ENCODE measurements at regions not wholly inside any gene's neighbourhood (a gene's known extent, or its start where the extent isn't known, plus 50 kb on each side); places are given as distances from the start of the nearest gene placed in this dataset.

DNA sequence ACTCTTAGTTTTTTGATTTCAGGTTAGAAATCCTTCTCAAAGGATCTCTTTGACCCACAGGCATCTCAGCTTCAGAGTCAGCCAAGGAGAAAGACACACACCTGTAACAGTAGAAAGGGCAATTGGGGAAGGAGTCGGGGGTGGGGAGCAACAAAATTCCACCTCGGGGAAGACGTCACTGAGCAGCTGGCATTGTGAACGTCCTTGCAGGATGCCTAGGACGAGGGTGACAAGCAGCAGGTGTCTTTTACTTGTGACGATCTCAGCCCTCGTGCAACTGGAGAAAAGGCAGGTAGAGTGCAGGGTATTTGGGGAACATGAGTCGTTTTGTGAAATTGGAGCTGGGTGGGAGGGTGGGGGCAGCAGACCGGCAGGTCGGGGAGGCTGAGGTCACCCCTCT is 627.0 kb downstream of the ACTR3B start:
- Histone ChIP-seq H4K20me1 (ENCODE audit: insufficient read depth) (no peaks in the 10 kb centered on the region), H3K36me3 (ENCODE audit: low read depth) (no peaks in the 10 kb centered on the region), H3K79me2 (ENCODE audit: insufficient read depth) (no peaks in the 10 kb centered on the region), H3F3A (ENCODE audit: insufficient read depth) (no peaks in the 10 kb centered on the region), H3K9me2 (ENCODE audit: insufficient read depth) (no peaks in the 10 kb centered on the region), H3K9me3 (ENCODE audit: low read depth) (no peaks in the 10 kb centered on the region), H2AFZ (no peak overlapping the region), H3K27me3 (replicated peaks; ENCODE audit: insufficient read depth) (no peaks in the 10 kb centered on the region), H3K9ac (no peak overlapping the region), H3K27ac (no peak overlapping the region), H3K4me3 (no peak overlapping the region), H3K4me2 (ENCODE audit: unreplicated experiment) (no peak overlapping the region), H3K4me1 (ENCODE audit: insufficient read depth) (no peaks in the 10 kb centered on the region)
- in situ Hi-C loops (cut with MboI): no loop called here
- no peak for DNase-seq
- TF ChIP-seq EZH2phosphoT487 (IDR thresholded peaks at IDR 0.05; ENCODE audit: insufficient read depth, low read depth) (no peak), EZH2 (IDR thresholded peaks at IDR 0.05; ENCODE audit: insufficient read depth, poor library complexity, severe bottlenecking) (no peak)
- WGBS, 2 experiments (ENCODE audit: low coverage in 1 of 2, low lambda C conversion rate in 2 of 2, missing lambda C conversion rate in 2 of 2): 17 to 18% methylated on average over 9 to 10 of the region's 10 CpGs

DNA sequence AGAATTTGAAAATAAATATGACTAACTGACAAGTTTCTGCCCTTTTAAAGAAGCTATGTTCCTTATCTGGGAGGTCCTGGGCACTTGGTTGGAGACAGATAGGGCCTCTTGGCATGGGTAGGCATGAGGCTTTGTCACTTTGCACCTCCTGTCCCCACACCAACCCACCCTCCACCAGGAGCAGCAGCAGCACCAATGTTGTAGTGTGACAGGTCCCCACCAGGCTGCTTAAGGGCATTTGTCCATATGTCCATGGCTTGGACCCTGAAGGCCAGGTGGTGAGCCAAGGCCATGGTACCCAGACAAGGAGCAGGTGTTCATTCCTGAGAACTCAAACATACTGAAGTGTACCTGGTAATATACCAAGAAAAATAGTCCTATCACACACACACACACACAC is 629.1 kb downstream of the ACTR3B start:
- in situ Hi-C loops (cut with MboI): no loop called here
- TF ChIP-seq EZH2phosphoT487 (IDR thresholded peaks at IDR 0.05; ENCODE audit: insufficient read depth, low read depth): no peak
- no peak for TF ChIP-seq EZH2 (IDR thresholded peaks at IDR 0.05; ENCODE audit: insufficient read depth, poor library complexity, severe bottlenecking)

DNA sequence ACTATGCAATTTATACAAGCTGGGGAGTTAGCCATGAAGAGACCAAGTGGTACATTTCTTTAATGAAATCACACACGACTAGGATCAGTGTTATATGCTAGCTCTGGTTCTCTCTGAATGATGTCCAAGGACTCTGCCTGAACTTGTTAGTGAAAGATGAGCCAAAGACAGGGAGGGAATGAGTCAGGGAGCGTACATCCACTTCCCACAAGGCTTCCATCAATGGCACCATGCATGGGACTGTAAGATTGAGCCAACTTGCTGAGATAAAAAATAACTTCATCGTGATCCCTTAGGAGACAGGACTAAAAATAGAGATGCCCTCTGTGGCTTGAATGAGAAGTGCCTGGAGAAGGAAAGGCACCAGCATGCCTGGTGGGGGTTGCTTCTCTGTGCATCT is 629.7 kb downstream of the ACTR3B start:
- Histone ChIP-seq H3F3A (ENCODE audit: insufficient read depth) (no peaks in the 10 kb centered on the region), H3K27me3 (replicated peaks; ENCODE audit: insufficient read depth) (no peaks in the 10 kb centered on the region), H3K79me2 (ENCODE audit: insufficient read depth) (no peaks in the 10 kb centered on the region), H3K36me3 (ENCODE audit: low read depth) (no peaks in the 10 kb centered on the region), H3K9me2 (ENCODE audit: insufficient read depth) (no peaks in the 10 kb centered on the region), H3K4me1 (ENCODE audit: insufficient read depth) (no peaks in the 10 kb centered on the region), H2AFZ (no peak overlapping the region), H3K4me3 (no peak overlapping the region), H3K27ac (no peak overlapping the region), H3K9ac (no peak overlapping the region), H4K20me1 (ENCODE audit: insufficient read depth) (no peaks in the 10 kb centered on the region), H3K4me2 (ENCODE audit: unreplicated experiment) (no peak overlapping the region), H3K9me3 (ENCODE audit: low read depth) (no peaks in the 10 kb centered on the region)
- WGBS, 2 experiments (ENCODE audit: low coverage in 1 of 2, low lambda C conversion rate in 2 of 2, missing lambda C conversion rate in 2 of 2): 5% methylated on average over 3 of the region's 3 CpGs
- no peak for DNase-seq
- in situ Hi-C loops (cut with MboI): no loop called here
- no peak for TF ChIP-seq EZH2 (IDR thresholded peaks at IDR 0.05; ENCODE audit: insufficient read depth, poor library complexity, severe bottlenecking)
- no peak for TF ChIP-seq EZH2phosphoT487 (IDR thresholded peaks at IDR 0.05; ENCODE audit: insufficient read depth, low read depth)

More for the DNA sequence above, 629.1 kb downstream of the ACTR3B start:
- H3K9me3 ChIP-seq (ENCODE audit: low read depth): no peaks in the 10 kb centered on the region
- no peak overlapping the region for H3K4me2 ChIP-seq (ENCODE audit: unreplicated experiment)
- H3K9me2 ChIP-seq (ENCODE audit: insufficient read depth): no peaks in the 10 kb centered on the region
- no peak overlapping the region for H2AFZ ChIP-seq
- H3K9ac ChIP-seq: no peak overlapping the region
- H3K27me3 ChIP-seq (replicated peaks; ENCODE audit: insufficient read depth): no peaks in the 10 kb centered on the region
- H3K36me3 ChIP-seq (ENCODE audit: low read depth): no peaks in the 10 kb centered on the region
- no peaks in the 10 kb centered on the region for H3F3A ChIP-seq (ENCODE audit: insufficient read depth)
- no peaks in the 10 kb centered on the region for H3K4me1 ChIP-seq (ENCODE audit: insufficient read depth)
- H3K79me2 ChIP-seq (ENCODE audit: insufficient read depth): no peaks in the 10 kb centered on the region
- H4K20me1 ChIP-seq (ENCODE audit: insufficient read depth): no peaks in the 10 kb centered on the region
- H3K4me3 ChIP-seq: no peak overlapping the region
- H3K27ac ChIP-seq: no peak overlapping the region
- no peak for DNase-seq

DNA sequence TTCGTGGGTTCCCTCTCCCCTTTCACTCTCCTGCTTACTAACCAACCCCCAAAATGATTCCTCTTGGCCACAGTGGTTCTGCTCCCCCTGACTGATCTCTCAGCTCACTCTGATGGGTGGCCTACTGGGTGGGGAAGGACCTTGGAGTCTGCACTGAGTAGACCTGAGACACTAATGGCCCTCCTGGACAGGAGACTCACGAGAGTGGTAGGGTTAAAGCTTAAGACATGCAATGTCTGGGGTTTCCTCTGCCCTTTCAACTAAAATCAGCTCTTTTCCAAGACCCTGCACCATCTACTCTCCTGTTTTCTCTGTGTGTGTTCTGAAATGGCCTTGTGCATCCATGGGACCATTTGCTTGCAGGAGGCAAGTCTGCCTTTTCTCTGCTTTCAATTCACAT is 631.4 kb downstream of the ACTR3B start:
- Histone ChIP-seq H3K4me2 (ENCODE audit: unreplicated experiment) (no peak overlapping the region), H3K4me3 (no peak overlapping the region), H3F3A (ENCODE audit: insufficient read depth) (no peaks in the 10 kb centered on the region), H3K27ac (no peak overlapping the region), H3K79me2 (ENCODE audit: insufficient read depth) (no peaks in the 10 kb centered on the region), H3K9me3 (ENCODE audit: low read depth) (no peaks in the 10 kb centered on the region), H2AFZ (no peak overlapping the region), H3K9ac (no peak overlapping the region), H3K9me2 (ENCODE audit: insufficient read depth) (no peaks in the 10 kb centered on the region), H4K20me1 (ENCODE audit: insufficient read depth) (no peaks in the 10 kb centered on the region), H3K27me3 (replicated peaks; ENCODE audit: insufficient read depth) (no peaks in the 10 kb centered on the region), H3K4me1 (ENCODE audit: insufficient read depth) (no peaks in the 10 kb centered on the region), H3K36me3 (ENCODE audit: low read depth) (no peaks in the 10 kb centered on the region)
- TF ChIP-seq EZH2 (IDR thresholded peaks at IDR 0.05; ENCODE audit: insufficient read depth, poor library complexity, severe bottlenecking) (no peak), EZH2phosphoT487 (IDR thresholded peaks at IDR 0.05; ENCODE audit: insufficient read depth, low read depth) (no peak)
- 0 to 8% methylated on average over 2 of the region's 2 CpGs for WGBS, 2 experiments (ENCODE audit: low coverage in 1 of 2, low lambda C conversion rate in 2 of 2, missing lambda C conversion rate in 2 of 2)
- in situ Hi-C loops (cut with MboI): no loop called here
- DNase-seq: no peak

DNA sequence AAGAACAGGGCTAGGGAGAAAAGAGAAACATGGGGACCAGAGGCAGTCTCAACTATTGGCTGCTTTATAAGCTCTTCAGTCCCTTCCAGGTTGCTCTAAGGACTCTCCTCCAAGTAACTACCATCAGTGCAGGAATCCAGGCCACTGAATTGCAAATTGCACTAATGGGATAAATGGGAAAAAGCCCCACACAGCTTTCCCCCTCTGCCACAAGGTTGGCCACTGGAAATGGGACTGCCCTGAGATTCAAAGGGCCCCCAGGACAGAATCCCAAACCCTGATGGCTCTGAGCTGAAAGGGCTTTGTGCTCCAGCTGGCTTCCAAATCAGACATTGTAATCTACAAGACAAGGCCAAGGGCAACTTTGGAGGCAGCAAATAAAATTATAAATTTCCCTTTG is 633.2 kb downstream of the ACTR3B start:
- H3K4me3 ChIP-seq: no peak overlapping the region
- in situ Hi-C loops (cut with MboI): no loop called here
- H2AFZ ChIP-seq: no peak overlapping the region
- no peaks in the 10 kb centered on the region for H4K20me1 ChIP-seq (ENCODE audit: insufficient read depth)
- no peaks in the 10 kb centered on the region for H3K79me2 ChIP-seq (ENCODE audit: insufficient read depth)
- no peaks in the 10 kb centered on the region for H3F3A ChIP-seq (ENCODE audit: insufficient read depth)
- no peaks in the 10 kb centered on the region for H3K27me3 ChIP-seq (replicated peaks; ENCODE audit: insufficient read depth)
- H3K9me3 ChIP-seq (ENCODE audit: low read depth): no peaks in the 10 kb centered on the region
- DNase-seq: no peak
- H3K4me2 ChIP-seq (ENCODE audit: unreplicated experiment): no peak overlapping the region
- no peak overlapping the region for H3K9ac ChIP-seq
- H3K9me2 ChIP-seq (ENCODE audit: insufficient read depth): no peaks in the 10 kb centered on the region
- H3K27ac ChIP-seq: no peak overlapping the region
- H3K36me3 ChIP-seq (ENCODE audit: low read depth): no peaks in the 10 kb centered on the region
- TF ChIP-seq EZH2phosphoT487 (IDR thresholded peaks at IDR 0.05; ENCODE audit: insufficient read depth, low read depth) (no peak), EZH2 (IDR thresholded peaks at IDR 0.05; ENCODE audit: insufficient read depth, poor library complexity, severe bottlenecking) (no peak)
- no peaks in the 10 kb centered on the region for H3K4me1 ChIP-seq (ENCODE audit: insufficient read depth)
